ENCODE measurements at regions not wholly inside any gene's neighbourhood (a gene's known extent, or its start where the extent isn't known, plus 50 kb on each side); places are given as distances from the start of the nearest gene placed in this dataset.

DNA sequence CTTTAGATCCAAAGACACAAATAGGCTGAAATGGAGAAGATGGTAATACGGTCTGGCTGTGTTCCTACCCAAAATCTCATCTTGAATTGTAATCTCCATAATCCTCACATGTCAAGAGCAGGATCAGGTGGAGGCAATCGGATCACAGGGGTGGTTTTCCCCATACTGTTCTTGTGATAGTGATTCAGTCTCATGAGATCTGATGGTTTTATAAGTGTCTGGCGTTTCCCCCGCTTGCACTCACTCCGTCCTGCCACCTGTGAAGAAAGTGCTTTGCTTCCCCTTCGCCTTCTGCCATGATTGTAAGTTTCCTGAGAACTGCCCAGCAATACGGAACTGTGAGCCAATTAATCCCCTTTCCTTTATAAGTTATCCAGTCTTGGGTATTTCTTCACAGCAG, 1795.5 kb upstream of the FLRT2 start:
- H3K4me1 ChIP-seq (ENCODE audit: low read depth, poor library complexity, severe bottlenecking) = no peaks in the 10 kb centered on the region
- H3K79me2 ChIP-seq (ENCODE audit: insufficient read depth, low read depth) = no peaks in the 10 kb centered on the region
- no peaks in the 10 kb centered on the region for H3K36me3 ChIP-seq (ENCODE audit: insufficient read depth)
- no peak overlapping the region for H3K27ac ChIP-seq
- TF ChIP-seq, protein P1, sequence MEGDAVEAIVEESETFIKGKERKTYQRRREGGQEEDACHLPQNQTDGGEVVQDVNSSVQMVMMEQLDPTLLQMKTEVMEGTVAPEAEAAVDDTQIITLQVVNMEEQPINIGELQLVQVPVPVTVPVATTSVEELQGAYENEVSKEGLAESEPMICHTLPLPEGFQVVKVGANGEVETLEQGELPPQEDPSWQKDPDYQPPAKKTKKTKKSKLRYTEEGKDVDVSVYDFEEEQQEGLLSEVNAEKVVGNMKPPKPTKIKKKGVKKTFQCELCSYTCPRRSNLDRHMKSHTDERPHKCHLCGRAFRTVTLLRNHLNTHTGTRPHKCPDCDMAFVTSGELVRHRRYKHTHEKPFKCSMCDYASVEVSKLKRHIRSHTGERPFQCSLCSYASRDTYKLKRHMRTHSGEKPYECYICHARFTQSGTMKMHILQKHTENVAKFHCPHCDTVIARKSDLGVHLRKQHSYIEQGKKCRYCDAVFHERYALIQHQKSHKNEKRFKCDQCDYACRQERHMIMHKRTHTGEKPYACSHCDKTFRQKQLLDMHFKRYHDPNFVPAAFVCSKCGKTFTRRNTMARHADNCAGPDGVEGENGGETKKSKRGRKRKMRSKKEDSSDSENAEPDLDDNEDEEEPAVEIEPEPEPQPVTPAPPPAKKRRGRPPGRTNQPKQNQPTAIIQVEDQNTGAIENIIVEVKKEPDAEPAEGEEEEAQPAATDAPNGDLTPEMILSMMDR (conservative IDR thresholded peaks at IDR 0.05; ENCODE audit: low read depth, low read length) = no peak
- H3K4me2 ChIP-seq = no peak overlapping the region
- H3K27me3 ChIP-seq (ENCODE audit: insufficient read depth, low read depth) = no peaks in the 10 kb centered on the region
- no peak overlapping the region for H3K4me3 ChIP-seq (IDR thresholded peaks at IDR 0.05; ENCODE audit: insufficient read depth, low read depth, low read length)
- no peak overlapping the region for H2AFZ ChIP-seq (ENCODE audit: low read depth)
- no peaks in the 10 kb centered on the region for H4K20me1 ChIP-seq (ENCODE audit: insufficient read depth)
- H3K9ac ChIP-seq = no peak overlapping the region

DNA sequence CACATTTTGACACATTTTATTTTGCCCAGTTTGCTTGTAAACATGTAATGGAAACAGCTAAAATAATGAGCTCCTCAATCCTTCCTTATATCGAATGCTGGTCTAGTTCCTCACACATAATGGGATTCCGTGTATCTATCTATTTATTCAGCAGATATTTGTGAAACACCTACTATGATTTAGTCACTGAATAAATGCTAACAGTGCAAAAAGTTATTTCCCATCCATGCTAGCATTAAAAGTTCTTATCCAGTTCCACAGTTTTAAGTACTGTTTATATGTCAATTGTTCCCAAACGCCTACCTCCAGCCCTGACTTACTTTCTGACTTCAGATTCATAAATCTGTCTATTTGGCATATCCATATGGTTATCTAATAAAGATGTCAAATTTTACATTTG, 1788.7 kb upstream of the FLRT2 start:
- H3K4me3 ChIP-seq (IDR thresholded peaks at IDR 0.05; ENCODE audit: insufficient read depth, low read depth, low read length) = no peak overlapping the region
- H3K4me1 ChIP-seq (ENCODE audit: low read depth, poor library complexity, severe bottlenecking) = no peaks in the 10 kb centered on the region
- TF ChIP-seq, protein P1 (conservative IDR thresholded peaks at IDR 0.05; ENCODE audit: low read depth, low read length) = no peak
- H2AFZ ChIP-seq (ENCODE audit: low read depth) = no peak overlapping the region
- H3K27me3 ChIP-seq (ENCODE audit: insufficient read depth, low read depth) = no peaks in the 10 kb centered on the region
- H3K79me2 ChIP-seq (ENCODE audit: insufficient read depth, low read depth) = no peaks in the 10 kb centered on the region
- H3K27ac ChIP-seq = no peak overlapping the region
- H4K20me1 ChIP-seq (ENCODE audit: insufficient read depth) = no peaks in the 10 kb centered on the region
- no peaks in the 10 kb centered on the region for H3K36me3 ChIP-seq (ENCODE audit: insufficient read depth)
- no peak overlapping the region for H3K4me2 ChIP-seq
- H3K9ac ChIP-seq = no peak overlapping the region

DNA sequence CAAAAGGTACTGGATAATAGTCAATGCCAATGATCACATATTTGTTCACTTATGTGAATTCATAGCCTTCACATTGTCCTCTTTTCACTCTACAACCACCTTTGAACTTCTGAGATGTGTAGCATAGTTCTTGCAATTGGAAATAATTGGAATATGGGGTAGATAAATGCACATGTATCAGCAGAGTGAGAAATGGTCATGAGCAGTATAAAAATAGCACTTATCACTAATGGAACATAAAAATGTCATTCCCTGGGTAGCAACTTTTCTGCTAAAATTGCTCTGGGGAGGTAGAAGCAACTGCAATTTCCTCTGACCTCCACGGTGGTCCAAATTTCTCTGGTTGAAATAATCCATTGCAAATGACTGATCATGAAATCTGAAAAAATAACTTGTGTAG, 1785.7 kb upstream of the FLRT2 start:
- TF ChIP-seq, protein P1 (conservative IDR thresholded peaks at IDR 0.05; ENCODE audit: low read depth, low read length) = no peak
- no peaks in the 10 kb centered on the region for H3K36me3 ChIP-seq (ENCODE audit: insufficient read depth)

DNA sequence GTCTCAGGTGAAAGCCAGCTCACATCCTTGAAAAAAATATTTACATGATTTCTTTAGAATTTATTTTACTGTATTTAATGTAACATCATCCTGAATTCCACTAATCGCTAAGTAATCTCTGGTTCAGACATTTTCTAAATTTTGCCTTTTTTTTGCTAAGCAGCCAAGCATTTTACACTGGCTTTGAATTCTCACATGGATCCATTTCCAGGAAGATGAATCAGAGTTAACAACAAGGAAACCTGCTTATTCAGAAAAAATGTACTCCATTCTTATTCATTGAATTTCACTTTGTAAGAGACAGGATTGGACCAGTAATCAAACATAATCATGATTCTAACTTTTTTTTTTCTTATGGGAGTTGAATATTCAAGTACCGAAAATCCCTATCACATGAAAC, 1785.1 kb upstream of the FLRT2 start:
- no peak overlapping the region for H3K27ac ChIP-seq
- TF ChIP-seq, protein P1 (conservative IDR thresholded peaks at IDR 0.05; ENCODE audit: low read depth, low read length) = no peak
- H3K4me3 ChIP-seq (IDR thresholded peaks at IDR 0.05; ENCODE audit: insufficient read depth, low read depth, low read length) = no peak overlapping the region
- no peaks in the 10 kb centered on the region for H4K20me1 ChIP-seq (ENCODE audit: insufficient read depth)
- H3K4me1 ChIP-seq (ENCODE audit: low read depth, poor library complexity, severe bottlenecking) = no peaks in the 10 kb centered on the region
- no peak overlapping the region for H3K9ac ChIP-seq
- H3K36me3 ChIP-seq (ENCODE audit: insufficient read depth) = no peaks in the 10 kb centered on the region
- no peak overlapping the region for H2AFZ ChIP-seq (ENCODE audit: low read depth)
- H3K27me3 ChIP-seq (ENCODE audit: insufficient read depth, low read depth) = no peaks in the 10 kb centered on the region
- no peaks in the 10 kb centered on the region for H3K79me2 ChIP-seq (ENCODE audit: insufficient read depth, low read depth)
- H3K4me2 ChIP-seq = no peak overlapping the region

More for the DNA sequence above, 1785.7 kb upstream of the FLRT2 start:
- no peaks in the 10 kb centered on the region for H4K20me1 ChIP-seq (ENCODE audit: insufficient read depth)
- H3K27ac ChIP-seq = no peak overlapping the region
- no peaks in the 10 kb centered on the region for H3K4me1 ChIP-seq (ENCODE audit: low read depth, poor library complexity, severe bottlenecking)
- H3K79me2 ChIP-seq (ENCODE audit: insufficient read depth, low read depth) = no peaks in the 10 kb centered on the region
- no peak overlapping the region for H3K4me3 ChIP-seq (IDR thresholded peaks at IDR 0.05; ENCODE audit: insufficient read depth, low read depth, low read length)
- H3K4me2 ChIP-seq = no peak overlapping the region
- H3K9ac ChIP-seq = no peak overlapping the region
- no peaks in the 10 kb centered on the region for H3K27me3 ChIP-seq (ENCODE audit: insufficient read depth, low read depth)
- no peak overlapping the region for H2AFZ ChIP-seq (ENCODE audit: low read depth)
